GM23338 (cell line): ENCODE measurements at regions not wholly inside any gene's neighbourhood (a gene's known extent, or its start where the extent isn't known, plus 50 kb on each side); places are given as distances from the start of the nearest gene placed in this dataset.

Experiments used
- ATAC-seq: fragments of 200-7000 bp; cut with Tn5 transposase; 3 replicates; pipeline ENCODE4 v1.9.1; 2020
- DNase-seq: peaks from one replicate; pipeline ENCODE4 v3.0.0-alpha.2; 2015; ENCODE audit warnings: low spot score
- H2AFZ ChIP-seq: fragments of 200-600 bp; sonication (generic); 2 replicates; pipeline ENCODE4 v1.8.0; 2016; ENCODE audit warnings: antibody characterized with exemption, mild to moderate bottlenecking, moderate library complexity
- H3F3A ChIP-seq: fragments of 200-600 bp; sonication (generic); replicated peaks from 2 replicates; pipeline ENCODE4 v1.8.0; 2017; ENCODE audit warnings: antibody characterized with exemption, mixed run types, low read depth
- H3K27ac ChIP-seq: fragments of 200-600 bp; sonication (generic); 2 replicates; pipeline ENCODE4 v1.6.1; 2016; ENCODE audit warnings: low read depth
- H3K27me3 ChIP-seq: fragments of 200-600 bp; sonication (generic); 2 replicates; pipeline ENCODE4 v1.8.0; 2016; ENCODE audit warnings: mild to moderate bottlenecking, mixed run types, moderate library complexity; ENCODE audit not compliant: insufficient read depth
- H3K36me3 ChIP-seq: fragments of 200-600 bp; sonication (generic); 2 replicates; pipeline ENCODE4 v1.8.0; 2016; ENCODE audit warnings: mild to moderate bottlenecking; ENCODE audit not compliant: insufficient read depth
- H3K4me1 ChIP-seq: fragments of 200-600 bp; sonication (generic); 2 replicates; pipeline ENCODE4 v1.8.0; 2016; ENCODE audit warnings: mild to moderate bottlenecking, moderate library complexity; ENCODE audit not compliant: insufficient read depth
- H3K4me2 ChIP-seq: fragments of 200-600 bp; sonication (generic); 2 replicates; pipeline ENCODE4 v1.7.1; 2017; ENCODE audit warnings: mixed run types
- H3K4me3 ChIP-seq: fragments of 200-600 bp; sonication (generic); 2 replicates; pipeline ENCODE4 v1.6.1; 2016; ENCODE audit warnings: mixed run types
- H3K79me2 ChIP-seq: fragments of 200-600 bp; sonication (generic); replicated peaks from 2 replicates; pipeline ENCODE4 v1.8.0; 2017; ENCODE audit warnings: mild to moderate bottlenecking; ENCODE audit not compliant: insufficient read depth
- H3K9me2 ChIP-seq: fragments of 200-600 bp; sonication (generic); 2 replicates; pipeline ENCODE4 v1.8.0; 2017; ENCODE audit not compliant: insufficient read depth
- H4K20me1 ChIP-seq: fragments of 200-600 bp; sonication (generic); replicated peaks from 2 replicates; pipeline ENCODE4 v1.8.0; 2017; ENCODE audit warnings: mild to moderate bottlenecking; ENCODE audit not compliant: insufficient read depth
- H3K27ac Mint-ChIP-seq: 2 replicates; pipeline ENCODE4 v1.8.0; 2020; ENCODE audit warnings: inconsistent platforms, mild to moderate bottlenecking, moderate library complexity, mixed read lengths
- H3K27me3 Mint-ChIP-seq: 3 replicates; pipeline ENCODE4 v1.8.0; 2022; ENCODE audit warnings: low read depth, mild to moderate bottlenecking, moderate library complexity, mixed read lengths, inconsistent platforms; ENCODE audit not compliant: insufficient read depth, poor library complexity
- H3K36me3 Mint-ChIP-seq: 3 replicates; pipeline ENCODE4 v1.8.0; 2021; ENCODE audit warnings: low read depth, mild to moderate bottlenecking, inconsistent platforms, moderate library complexity, mixed read lengths
- H3K4me1 Mint-ChIP-seq: 3 replicates; pipeline ENCODE4 v1.8.0; 2020; ENCODE audit warnings: mild to moderate bottlenecking, inconsistent platforms, mixed read lengths
- H3K4me3 Mint-ChIP-seq: 3 replicates; pipeline ENCODE4 v1.8.0; 2021; ENCODE audit warnings: moderate library complexity, mild to moderate bottlenecking, inconsistent platforms, mixed read lengths
- H3K9me3 Mint-ChIP-seq: 3 replicates; pipeline ENCODE4 v1.8.0; 2020; ENCODE audit warnings: moderate library complexity, mild to moderate bottlenecking, inconsistent platforms, mixed read lengths
- CTCF ChIP-seq, 2 experiments: fragments of 200-600 bp in 1 of 2; sonication (generic) in 1 of 2; conservative IDR thresholded peaks; 2 replicates each; pipeline versions ENCODE4 v1.5.1 to v1.6.1; 2016 to 2017; ENCODE audit warnings: antibody characterized with exemption in 2 of 2, low read depth in 2 of 2, mild to moderate bottlenecking in 2 of 2, moderate library complexity in 1 of 2
- ZNF114 ChIP-seq: fragments of 250-450 bp; sonication (Bioruptor Pico); IDR thresholded peaks from 2 replicates; pipeline ENCODE4 v1.5.0; 2020; ENCODE audit warnings: mild to moderate bottlenecking, moderate library complexity
- ZNF331 ChIP-seq: fragments of 250-450 bp; sonication (Bioruptor Pico); IDR thresholded peaks from 2 replicates; pipeline ENCODE4 v1.5.0; 2020; ENCODE audit warnings: low read depth, mild to moderate bottlenecking, moderate library complexity
- TF ChIP-seq, protein P1 (sequence below): fragments of 250-450 bp; sonication (Bioruptor Pico); IDR thresholded peaks from 2 replicates; pipeline ENCODE4 v1.5.0; 2020; ENCODE audit warnings: mild to moderate bottlenecking, moderate library complexity
- TF ChIP-seq, protein P2 (sequence below): IDR thresholded peaks from one replicate; pipeline ENCODE4 v1.6.1; 2018; ENCODE audit warnings: antibody characterized with exemption; ENCODE audit not compliant: unreplicated experiment

DNA sequence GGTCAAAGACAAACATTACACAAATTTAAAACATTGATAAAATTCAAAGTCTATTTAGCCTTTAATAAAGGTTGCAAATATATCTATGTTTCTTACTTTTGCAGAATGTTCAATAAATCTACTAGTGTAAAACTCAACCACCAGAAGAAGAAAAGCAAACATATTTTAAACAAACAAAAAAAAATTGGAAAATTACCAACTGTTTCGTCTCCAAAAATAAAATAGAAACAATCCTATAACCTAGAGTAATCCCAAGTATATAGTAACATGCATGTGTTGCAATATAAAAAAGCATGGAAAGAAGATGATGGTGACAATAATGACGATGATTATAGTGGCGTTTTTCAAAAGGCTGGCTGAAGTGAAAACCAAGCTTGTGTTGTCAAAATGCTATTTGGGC, 86.0 kb upstream of the PAPPA start (continued):
- TF ChIP-seq ZNF331 (CRISPR knock-in tag), result no peak

DNA sequence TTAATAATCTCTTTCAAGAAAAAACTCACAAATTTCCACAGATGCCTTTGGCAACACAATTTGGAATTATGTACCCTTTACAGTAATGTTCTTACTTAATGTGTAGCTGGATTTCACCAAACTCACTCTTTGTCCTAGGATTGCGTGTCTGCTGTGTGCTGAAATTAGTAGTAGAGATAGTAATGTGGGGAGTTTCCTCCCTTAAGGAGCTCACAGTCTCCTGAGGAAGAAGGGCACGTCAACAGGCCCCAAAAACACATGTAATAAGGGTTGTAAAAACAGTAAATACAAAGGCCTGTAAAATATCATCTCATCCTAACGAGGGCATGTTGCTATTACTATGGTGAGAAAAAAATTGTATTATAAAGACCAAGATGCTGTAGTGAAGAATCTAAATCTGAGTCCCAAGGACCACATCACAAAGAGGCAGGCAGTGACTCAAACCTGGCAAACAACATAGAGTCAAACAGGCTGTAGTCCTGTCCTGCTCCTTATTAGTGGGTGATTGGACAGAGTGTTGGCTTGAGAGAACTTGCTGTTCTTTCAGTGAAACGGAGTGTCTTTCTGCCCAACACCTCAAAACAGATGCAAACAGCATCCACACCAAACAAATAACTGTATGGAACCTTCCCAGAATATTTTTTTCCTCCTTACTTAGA, 83.2 kb upstream of the PAPPA start:
- Histone ChIP-seq H3K79me2 (no peaks in the 10 kb centered on the region), H3K27me3 (no peaks in the 10 kb centered on the region), H3K4me2 (no peak overlapping the region), H3K4me1 (no peaks in the 10 kb centered on the region), H4K20me1 (no peaks in the 10 kb centered on the region), H3K27ac (no peak overlapping the region), H3K36me3 (no peaks in the 10 kb centered on the region), H3F3A (no peaks in the 10 kb centered on the region), H3K4me3 (no peak overlapping the region), H2AFZ (0 out of 2 replicates have a peak overlapping the region, but pooled peaks have one; percentile 3), H3K9me2 (peaks cover 6% of the 10 kb centered on the region; the same call in 1 of the 2 replicates)
- Mint-ChIP-seq H3K27ac (no peak overlapping the region), H3K9me3 (no peaks in the 10 kb centered on the region), H3K36me3 (no peaks in the 10 kb centered on the region), H3K4me1 (no peaks in the 10 kb centered on the region), H3K27me3 (no peaks in the 10 kb centered on the region), H3K4me3 (no peak overlapping the region)
- ATAC-seq (no peak), DNase-seq (no peak)
- TF ChIP-seq ZNF114 (CRISPR knock-in tag) (no peak), CTCF (conservative IDR thresholded peaks at IDR 0.05; ENCODE audit: low read depth in 2 of 2) (no peak)
- TF ChIP-seq, protein P1, sequence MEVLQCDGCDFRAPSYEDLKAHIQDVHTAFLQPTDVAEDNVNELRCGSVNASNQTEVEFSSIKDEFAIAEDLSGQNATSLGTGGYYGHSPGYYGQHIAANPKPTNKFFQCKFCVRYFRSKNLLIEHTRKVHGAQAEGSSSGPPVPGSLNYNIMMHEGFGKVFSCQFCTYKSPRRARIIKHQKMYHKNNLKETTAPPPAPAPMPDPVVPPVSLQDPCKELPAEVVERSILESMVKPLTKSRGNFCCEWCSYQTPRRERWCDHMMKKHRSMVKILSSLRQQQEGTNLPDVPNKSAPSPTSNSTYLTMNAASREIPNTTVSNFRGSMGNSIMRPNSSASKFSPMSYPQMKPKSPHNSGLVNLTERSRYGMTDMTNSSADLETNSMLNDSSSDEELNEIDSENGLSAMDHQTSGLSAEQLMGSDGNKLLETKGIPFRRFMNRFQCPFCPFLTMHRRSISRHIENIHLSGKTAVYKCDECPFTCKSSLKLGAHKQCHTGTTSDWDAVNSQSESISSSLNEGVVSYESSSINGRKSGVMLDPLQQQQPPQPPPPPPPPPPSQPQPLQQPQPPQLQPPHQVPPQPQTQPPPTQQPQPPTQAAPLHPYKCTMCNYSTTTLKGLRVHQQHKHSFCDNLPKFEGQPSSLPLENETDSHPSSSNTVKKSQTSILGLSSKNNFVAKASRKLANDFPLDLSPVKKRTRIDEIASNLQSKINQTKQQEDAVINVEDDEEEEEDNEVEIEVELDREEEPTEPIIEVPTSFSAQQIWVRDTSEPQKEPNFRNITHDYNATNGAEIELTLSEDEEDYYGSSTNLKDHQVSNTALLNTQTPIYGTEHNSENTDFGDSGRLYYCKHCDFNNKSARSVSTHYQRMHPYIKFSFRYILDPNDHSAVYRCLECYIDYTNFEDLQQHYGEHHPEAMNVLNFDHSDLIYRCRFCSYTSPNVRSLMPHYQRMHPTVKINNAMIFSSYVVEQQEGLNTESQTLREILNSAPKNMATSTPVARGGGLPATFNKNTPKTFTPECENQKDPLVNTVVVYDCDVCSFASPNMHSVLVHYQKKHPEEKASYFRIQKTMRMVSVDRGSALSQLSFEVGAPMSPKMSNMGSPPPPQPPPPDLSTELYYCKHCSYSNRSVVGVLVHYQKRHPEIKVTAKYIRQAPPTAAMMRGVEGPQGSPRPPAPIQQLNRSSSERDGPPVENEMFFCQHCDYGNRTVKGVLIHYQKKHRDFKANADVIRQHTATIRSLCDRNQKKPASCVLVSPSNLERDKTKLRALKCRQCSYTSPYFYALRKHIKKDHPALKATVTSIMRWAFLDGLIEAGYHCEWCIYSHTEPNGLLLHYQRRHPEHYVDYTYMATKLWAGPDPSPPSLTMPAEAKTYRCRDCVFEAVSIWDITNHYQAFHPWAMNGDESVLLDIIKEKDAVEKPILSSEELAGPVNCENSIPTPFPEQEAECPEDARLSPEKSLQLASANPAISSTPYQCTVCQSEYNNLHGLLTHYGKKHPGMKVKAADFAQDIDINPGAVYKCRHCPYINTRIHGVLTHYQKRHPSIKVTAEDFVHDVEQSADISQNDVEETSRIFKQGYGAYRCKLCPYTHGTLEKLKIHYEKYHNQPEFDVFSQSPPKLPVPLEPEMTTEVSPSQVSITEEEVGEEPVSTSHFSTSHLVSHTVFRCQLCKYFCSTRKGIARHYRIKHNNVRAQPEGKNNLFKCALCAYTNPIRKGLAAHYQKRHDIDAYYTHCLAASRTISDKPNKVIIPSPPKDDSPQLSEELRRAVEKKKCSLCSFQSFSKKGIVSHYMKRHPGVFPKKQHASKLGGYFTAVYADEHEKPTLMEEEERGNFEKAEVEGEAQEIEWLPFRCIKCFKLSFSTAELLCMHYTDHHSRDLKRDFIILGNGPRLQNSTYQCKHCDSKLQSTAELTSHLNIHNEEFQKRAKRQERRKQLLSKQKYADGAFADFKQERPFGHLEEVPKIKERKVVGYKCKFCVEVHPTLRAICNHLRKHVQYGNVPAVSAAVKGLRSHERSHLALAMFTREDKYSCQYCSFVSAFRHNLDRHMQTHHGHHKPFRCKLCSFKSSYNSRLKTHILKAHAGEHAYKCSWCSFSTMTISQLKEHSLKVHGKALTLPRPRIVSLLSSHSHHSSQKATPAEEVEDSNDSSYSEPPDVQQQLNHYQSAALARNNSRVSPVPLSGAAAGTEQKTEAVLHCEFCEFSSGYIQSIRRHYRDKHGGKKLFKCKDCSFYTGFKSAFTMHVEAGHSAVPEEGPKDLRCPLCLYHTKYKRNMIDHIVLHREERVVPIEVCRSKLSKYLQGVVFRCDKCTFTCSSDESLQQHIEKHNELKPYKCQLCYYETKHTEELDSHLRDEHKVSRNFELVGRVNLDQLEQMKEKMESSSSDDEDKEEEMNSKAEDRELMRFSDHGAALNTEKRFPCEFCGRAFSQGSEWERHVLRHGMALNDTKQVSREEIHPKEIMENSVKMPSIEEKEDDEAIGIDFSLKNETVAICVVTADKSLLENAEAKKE, result no peak
- TF ChIP-seq, protein P2, sequence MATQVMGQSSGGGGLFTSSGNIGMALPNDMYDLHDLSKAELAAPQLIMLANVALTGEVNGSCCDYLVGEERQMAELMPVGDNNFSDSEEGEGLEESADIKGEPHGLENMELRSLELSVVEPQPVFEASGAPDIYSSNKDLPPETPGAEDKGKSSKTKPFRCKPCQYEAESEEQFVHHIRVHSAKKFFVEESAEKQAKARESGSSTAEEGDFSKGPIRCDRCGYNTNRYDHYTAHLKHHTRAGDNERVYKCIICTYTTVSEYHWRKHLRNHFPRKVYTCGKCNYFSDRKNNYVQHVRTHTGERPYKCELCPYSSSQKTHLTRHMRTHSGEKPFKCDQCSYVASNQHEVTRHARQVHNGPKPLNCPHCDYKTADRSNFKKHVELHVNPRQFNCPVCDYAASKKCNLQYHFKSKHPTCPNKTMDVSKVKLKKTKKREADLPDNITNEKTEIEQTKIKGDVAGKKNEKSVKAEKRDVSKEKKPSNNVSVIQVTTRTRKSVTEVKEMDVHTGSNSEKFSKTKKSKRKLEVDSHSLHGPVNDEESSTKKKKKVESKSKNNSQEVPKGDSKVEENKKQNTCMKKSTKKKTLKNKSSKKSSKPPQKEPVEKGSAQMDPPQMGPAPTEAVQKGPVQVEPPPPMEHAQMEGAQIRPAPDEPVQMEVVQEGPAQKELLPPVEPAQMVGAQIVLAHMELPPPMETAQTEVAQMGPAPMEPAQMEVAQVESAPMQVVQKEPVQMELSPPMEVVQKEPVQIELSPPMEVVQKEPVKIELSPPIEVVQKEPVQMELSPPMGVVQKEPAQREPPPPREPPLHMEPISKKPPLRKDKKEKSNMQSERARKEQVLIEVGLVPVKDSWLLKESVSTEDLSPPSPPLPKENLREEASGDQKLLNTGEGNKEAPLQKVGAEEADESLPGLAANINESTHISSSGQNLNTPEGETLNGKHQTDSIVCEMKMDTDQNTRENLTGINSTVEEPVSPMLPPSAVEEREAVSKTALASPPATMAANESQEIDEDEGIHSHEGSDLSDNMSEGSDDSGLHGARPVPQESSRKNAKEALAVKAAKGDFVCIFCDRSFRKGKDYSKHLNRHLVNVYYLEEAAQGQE, result no peak
